DMS153 treated with DMSO at 0.1 percent for 48 hours (cell line): ENCODE measurements at regions not wholly inside any gene's neighbourhood (a gene's known extent, or its start where the extent isn't known, plus 50 kb on each side); places are given as distances from the start of the nearest gene placed in this dataset.
"Not testable (repeated sequence)": the region's sequence is repeated elsewhere in the genome, so short reads cannot be mapped to it uniquely, and the experiment has no call there.

Experiments
- DNase-seq: peaks from one replicate; lab custom pipeline; 2025; ENCODE audit not compliant: unreplicated experiment; lab: John Stamatoyannopoulos, UW

DNA sequence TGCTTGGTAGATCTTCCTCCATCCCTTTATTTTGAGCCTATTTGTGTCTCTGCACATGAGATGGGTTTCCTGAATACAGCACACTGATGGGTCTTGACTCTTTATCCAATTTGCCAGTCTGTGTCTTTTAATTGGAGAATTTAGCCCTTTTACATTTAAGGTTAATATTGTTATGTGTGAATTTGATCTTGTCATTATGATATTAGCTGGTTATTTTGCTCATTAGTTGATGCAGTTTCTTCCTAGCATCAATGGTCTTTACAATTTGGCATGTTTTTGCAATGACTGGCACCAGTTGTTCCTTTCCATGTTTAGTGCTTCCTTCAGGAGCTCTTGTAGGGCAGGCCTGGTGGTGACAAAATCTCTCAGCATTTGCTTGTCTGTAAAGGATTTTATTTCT lies 72.4 kb downstream of the HNRNPD start:
- DNase-seq, result not testable (repeated sequence)

DNA sequence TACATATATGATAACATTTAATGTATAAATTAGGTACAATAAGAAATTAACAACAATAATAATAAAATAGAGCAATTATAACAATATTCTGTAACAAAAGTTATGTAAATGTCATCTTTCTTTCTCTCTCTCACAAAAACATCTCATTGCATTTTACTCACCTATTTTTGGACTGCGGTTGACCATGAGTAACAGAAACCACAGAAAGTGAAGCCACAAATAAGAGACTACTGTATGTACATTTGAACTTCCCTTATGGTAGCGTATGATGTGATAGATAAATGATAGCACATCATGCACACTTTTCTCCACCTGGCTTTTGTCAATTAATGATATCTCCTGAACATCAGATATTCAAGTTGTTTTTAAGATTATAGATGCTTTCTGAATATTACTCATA lies 80.5 kb downstream of the HNRNPD start:
- DNase-seq, result no peak

DNA sequence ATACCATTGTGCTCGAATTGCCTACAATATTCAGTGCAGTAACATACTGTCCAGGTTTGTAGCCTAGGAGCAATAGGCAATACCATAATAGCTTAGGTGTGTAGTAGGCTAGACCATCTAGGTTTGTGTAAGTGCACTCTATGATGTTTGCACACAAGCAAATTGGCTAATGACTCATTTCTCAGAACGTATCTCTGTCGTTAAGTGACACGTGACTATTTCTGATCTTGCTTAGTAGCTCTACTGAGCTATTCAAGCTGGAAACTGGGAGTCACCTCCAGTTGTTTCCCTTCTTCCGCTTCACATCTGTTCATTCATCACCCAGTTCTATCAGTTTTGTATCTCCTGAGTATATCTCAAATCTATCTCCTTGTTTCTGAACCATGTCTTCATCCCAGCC lies 86.1 kb downstream of the HNRNPD start:
- DNase-seq, result no peak

DNA sequence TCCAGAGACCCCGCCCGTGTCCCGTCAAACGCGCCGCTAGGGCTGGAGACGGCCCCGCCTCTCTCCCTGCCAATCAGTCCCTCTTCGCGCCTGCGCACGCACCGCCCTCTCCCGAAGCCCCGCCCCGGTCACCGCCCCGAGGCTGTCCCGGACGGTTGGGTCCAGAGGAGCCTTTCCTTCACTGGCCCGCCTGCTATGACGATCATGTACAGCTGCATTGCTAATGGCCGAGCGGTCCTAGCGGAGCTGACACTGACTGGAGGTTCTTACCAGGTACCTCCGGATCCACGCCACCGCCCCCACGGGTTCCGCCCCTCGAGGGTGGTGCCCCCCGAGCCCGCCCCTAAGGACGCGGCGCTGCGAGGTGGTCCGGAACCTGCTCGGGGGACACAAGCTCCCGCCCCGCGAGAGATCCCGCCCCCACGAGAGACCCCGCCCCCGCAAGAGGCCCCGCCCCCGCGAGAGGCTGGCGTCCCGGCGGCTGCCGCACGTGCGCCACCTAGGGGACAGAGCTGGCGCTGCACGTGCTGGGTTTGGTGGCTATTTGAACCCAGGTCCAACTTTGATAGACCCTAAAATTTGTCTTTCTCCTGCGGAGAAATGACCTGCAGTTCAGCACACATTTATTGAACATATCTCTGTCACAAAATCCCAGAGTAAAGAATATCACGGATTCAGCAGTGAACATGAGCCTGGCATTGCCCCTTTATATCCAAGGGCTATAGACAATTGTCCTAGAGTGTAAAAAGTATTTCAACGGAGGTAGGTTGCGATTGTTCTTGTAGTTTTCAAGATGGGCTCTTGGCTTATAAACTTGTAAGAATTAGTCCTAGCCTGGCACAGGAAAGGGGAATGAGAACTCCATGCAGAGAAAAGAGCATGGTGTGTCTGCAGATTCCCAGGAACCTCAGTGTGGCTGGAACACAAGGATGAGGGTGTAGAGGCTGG lies 88.7 kb downstream of the HNRNPD start:
- peak; percentile 83 for DNase-seq

DNA sequence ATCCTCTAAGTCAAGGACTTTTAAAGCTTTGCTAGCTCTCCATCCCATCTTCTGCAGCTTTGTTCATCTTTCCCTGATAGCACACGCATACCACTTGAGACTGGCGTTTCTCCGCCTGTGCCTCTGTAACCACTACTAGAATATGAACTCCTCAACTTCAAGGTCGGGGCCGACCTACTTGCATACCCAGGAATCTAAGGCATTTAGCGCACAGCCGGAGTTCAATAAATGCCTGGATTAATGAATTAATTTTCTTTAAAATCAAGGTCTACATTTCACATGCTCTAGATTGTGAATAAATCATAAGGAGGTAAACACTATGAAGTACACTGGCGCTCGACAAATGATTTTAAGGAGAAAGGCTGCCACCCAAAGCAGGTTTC lies 89.3 kb downstream of the HNRNPD start:
- DNase-seq, result no peak

DNA sequence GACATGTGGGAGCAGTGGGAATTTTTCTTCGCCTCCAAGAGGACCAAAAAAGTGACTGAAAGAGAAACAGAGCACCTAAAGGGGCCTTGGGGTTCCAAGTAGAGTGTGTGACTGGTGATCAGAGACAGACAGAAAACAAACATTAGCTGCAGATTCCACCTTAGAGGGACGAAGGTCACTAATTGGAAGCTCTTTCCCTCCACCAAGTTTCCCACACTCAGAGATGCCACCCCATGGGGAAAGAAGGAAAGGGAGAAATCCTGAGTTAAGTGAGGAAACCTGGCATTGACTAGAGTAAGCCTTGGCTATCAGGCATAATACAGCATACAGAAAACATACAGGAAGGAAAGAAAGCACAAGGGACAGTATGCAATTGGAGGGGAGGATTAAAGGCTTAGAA lies 90.9 kb downstream of the HNRNPD start:
- no peak for DNase-seq

DNA sequence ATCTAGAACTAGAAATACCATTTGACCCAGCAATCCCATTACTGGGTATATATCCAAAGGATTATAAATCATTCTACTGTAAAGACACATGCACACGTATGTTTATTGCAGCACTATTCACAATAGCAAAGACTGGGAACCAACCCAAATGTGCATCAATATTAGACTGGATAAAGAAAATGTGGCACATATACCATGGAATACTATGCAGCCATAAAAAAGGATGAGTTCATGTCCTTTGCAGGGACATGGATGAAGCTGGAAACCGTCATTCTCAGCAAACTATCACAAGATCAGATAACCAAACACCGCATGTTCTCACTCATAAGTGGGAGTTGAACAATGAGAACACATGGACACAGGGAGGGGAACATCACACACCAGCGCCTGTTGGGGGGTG lies 94.2 kb downstream of the HNRNPD start:
- not testable (repeated sequence) for DNase-seq

DNA sequence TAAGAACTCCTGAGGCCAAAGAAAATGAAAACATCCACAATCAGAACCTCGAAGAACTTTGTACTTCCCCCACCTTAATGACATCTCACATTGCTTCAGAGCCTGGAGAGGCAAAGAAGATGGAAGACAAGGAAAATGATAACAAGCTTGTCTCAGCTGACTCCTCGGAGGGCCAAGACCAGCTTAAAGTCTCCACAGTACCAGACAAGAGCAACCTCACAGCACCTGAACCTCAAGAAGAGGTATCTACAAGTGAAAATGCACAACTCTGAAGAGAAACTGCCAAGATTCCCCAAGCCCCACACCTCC lies 97.5 kb downstream of the HNRNPD start:
- no peak for DNase-seq

DNA sequence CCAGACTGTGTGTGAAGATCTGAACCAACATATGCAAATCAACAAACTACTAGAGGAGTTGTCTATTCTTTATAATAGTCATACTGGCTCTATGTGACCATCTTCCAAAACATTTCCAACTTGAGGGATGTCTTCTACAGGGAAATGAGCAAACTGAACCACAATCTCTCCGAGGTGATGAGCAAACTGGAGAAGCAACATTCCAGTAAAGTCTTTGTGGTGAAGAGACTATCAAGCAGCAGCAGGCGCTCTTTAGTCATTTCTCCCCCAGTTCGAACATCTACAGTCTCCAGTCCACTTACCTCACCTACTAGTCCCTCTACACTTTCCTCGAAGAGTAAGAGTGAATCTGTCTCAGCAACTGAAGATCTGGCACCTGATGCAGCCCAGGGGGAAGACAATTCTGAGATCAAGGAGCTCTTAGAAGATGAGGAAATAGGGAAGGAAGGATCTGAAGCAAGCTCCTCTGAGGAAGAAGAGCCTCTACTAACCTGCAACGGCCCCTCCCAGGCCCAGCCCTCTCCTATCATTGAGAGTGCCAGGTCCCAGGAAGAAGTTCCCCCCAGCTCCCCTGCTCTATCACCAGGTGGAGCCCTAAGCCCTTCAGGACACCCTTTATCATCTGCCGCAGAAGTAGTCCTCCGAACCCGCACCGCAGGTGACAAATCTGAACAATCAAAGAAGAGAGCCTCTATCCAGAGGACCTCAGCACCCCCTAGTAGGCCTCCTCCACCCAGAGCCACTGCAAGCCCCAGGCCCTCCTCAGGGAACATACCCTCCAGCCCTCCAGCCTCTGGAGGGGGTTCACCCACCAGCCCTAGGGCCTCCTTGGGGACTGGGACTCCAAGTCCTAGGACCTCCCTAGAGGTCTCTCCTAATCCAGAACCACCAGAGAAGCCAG lies 98.1 kb downstream of the HNRNPD start:
- DNase-seq, result no peak

DNA sequence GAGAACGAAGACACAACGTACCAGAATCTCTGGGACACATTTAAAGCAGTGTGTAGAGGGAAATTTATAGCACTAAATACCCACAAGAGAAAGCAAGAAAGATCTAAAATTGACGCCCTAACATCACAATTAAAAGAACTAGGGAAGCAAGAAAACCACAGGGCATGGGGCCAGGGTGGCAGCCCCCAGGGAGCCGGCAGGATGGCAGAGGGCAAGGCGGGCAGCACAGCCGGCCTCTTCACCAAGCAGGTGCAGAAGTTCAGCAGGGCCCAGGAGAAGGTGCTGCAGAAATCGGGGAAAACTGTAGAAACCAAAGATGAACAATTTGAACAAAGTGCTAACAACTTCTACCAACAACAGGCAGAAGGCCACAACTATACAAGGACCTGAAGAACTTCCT lies 99.1 kb downstream of the HNRNPD start:
- DNase-seq, result not testable (repeated sequence)

DNA sequence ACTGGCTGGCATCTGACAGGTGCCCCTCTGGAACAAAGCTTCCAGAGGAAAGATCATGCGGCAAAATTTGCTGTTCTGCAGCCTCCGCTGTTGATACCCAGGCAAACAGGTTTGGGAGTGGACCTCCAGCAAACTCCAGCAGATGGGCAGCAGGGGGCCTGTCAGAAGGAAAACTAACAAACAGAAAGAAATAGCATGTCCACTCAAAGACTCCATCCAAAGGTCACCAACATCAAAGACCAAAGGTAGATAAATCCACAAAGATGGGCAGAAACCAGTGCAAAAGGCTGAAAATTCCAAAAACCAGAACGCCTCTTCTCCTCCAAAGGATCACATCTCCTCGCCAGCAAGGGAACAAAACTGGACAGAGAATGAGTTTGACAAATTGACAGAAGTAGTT lies 101.3 kb downstream of the HNRNPD start:
- not testable (repeated sequence) for DNase-seq

DNA sequence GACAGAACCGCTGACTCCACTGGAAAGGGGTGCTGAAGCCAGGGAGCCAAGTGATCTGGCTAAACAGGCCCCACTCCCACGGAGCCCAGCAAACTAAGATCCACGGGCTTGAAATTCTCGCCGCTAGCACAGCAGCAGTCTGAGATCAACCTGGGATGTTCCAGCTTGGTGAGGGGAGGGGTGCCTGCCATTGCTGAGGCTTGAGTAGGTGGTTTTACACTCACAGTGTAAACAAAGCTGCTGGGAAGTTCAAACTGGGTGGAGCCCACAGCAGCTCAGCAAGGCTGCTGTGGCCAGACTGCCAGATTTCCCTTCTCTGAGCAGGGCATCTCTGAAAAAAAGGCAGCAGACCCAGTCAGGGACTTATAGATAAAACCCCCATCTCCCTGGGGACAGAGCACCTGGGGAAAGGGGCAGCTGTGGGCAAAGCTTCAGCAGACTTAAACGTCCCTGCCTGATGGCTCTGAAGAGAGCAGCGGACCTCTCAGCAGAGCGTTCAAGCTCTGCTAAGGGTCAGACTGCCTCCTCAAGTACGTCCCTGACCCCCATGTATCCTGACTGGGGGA lies 101.8 kb downstream of the HNRNPD start:
- not testable (repeated sequence) for DNase-seq

DNA sequence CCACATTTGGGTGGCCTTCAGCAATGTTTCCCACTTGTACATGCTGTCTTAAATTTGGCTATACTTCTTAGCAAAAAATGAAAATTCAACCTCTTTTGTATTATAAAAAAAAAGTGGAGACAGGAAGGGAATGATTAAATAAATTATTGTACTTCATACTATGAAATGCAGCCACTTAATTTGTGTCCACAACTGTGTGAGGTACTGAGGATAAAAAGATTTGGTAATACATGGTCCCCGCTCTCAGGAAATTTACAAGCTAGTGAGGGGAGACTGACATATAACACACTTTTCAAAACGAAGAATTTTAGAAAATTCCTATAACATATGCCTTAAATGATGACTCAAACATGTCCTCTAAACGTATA lies 105.0 kb downstream of the HNRNPD start:
- no peak for DNase-seq

DNA sequence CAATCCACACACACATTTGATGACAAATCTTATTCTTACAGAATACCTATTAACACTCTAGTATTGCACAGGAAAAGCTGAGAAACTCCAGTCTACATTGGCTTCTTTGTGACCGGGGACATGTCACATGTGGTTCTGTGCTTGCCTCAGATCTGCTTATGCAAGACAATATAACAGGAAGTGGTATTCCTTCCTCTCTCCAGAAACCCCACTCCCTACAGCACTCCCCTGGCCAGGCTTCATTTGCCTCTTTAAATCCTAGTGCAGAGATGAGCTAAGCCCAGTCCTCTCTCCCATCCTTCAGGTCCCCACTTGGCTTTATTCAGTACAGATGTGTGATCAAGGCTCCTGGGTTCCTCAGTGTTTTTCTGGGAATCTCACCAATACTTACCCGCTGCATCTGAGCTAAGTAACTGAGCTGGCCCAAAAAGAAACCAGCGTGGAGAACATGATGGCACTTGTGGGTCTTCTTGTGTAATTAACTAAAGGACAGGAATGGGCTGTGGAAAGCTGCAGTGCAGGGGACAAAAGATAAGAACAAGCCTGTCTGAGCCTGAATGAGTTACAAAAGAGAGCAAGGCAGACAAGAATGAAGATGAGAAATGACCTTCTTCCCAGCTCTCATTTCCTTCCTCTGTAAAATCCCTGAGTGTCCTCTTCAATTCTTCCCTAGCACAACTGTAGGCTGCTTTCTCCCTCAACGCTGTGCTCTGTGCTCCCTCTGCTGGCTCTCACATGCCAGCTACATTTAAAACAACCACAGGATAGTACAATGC lies 105.6 kb downstream of the HNRNPD start:
- DNase-seq, result peak; percentile 52

DNA sequence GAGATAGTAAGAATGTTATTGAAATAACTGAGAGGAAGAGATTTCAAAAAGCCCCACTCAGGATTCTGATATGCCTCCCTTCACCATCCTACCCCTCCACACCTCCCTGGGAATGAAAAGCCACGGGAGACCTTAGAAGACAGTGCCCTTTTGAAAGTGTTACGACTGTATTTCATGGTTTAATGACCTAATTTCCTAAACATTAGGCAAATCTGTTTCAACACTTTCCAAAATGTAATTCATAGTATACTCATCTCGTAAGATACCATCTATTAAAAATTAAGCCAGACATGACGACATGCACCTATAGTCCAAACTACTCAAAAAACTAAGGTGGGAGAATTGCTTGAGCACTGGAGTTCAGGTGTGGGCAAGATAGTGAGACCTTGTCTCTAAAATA lies 106.3 kb downstream of the HNRNPD start:
- no peak for DNase-seq

DNA sequence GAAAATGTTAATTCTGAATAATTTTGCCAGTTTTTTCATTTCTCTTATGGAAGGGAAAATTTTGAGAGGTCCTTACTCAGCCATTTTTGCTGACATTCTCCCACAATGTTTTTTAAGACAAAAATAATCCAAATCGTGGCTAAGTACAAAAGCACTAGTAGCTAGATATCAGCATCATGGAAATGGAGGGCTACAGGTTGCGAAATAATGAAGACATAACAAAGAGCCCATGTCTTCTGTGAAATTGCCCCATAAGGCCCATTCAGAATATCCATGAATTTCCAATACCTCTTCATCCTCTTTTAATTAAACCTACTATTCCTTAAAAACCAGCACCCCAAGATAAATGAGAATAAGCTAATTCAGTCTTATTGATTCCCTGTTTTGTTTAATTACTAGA lies 107.4 kb downstream of the HNRNPD start:
- DNase-seq, result no peak

DNA sequence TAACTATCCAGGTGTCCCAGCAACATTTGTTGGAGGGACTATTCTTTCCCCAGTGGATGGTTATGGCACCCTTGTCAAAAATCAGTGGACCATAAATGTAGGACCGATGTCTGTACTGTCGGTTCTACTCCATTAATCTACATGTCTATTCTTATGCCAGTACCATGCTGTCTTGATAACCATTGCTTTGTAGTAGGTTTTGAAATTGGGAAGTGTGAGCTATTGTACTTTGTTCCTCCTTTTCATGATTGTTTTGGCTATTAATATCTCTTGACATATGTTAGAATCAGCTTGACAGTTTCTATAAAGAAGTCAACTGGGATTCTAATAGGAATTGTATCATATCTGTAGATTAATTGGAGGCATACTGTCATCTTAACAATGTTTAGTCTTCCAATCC lies 112.7 kb downstream of the HNRNPD start:
- DNase-seq, result no peak

DNA sequence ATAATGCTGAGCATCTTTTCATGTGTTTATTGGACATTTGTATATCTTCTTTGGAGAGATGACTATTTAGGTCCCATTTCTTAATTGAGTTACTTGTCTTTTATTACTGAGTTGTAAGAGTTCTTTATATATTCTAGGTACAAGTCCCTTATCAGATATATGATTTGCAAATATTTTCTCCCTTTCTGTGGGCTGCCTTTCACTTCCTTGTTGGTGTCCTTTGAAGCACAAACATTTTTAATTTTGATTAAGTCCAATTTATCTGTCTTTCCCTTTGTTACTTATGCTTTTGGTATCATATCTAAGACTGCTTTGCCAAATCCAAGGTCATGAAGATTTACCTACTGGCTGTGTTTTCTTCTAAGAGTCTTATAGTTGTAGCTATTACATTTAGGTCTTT lies 113.2 kb downstream of the HNRNPD start:
- no peak for DNase-seq

DNA sequence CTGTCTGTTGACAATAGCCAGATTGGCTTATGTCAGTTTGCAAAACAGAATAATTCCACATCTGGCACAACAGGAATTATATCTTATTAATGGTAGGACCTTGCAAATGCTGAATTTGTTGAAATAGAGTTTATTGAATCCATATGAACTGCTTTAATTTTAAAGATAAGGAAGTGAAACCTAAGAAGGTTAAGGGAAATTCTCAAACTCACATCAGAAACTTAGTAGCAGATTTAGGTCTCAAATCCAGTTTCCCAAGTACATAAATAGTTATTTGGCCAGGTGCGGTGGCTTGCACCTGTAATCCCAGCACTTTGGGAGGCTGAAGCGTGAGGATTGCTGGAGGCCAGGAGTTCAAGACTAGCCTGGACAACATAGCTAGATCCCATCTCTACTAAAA lies 117.1 kb downstream of the HNRNPD start:
- DNase-seq, result no peak

DNA sequence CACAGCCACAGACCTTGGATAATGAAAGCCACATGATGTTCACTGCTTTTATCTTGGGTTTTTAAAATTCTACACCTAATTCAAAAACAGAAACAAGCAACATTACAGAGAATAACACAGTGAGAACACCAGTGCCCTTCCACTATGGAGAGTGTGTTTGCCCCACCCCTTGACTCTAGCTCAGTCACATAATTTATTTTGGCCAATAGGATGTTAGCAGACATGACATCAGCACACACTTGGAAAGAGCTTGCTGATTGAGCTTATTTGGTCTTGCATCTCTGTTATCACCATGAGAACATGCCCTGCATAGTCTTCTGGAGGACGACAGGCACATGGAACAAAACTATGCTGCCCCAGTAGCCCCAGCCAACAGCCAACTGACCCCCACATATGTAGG lies 118.1 kb downstream of the HNRNPD start:
- DNase-seq, result no peak
